ENCODE measurements at regions not wholly inside any gene's neighbourhood (a gene's known extent, or its start where the extent isn't known, plus 50 kb on each side); places are given as distances from the start of the nearest gene placed in this dataset.

DNA sequence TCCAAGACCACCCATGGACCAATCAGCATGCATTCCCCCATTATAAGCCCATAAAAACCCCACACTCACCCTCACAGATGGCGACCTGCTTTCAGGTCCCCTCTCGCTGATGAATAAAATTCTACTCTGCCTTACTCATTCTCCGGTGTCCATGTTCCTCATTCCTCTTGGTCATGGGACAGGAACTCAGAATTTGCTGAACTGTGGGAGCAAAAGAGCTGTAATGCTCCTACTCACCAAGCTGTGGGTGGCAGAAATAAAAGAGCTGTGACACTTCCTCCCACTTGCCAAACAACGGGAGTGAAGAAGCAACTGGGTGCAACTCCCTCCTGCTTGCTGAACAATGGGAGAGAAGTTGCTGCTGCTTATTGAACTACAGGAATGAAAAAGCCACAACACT, 168.5 kb upstream of the PCDH18 start:
- TF ChIP-seq, protein P1, sequence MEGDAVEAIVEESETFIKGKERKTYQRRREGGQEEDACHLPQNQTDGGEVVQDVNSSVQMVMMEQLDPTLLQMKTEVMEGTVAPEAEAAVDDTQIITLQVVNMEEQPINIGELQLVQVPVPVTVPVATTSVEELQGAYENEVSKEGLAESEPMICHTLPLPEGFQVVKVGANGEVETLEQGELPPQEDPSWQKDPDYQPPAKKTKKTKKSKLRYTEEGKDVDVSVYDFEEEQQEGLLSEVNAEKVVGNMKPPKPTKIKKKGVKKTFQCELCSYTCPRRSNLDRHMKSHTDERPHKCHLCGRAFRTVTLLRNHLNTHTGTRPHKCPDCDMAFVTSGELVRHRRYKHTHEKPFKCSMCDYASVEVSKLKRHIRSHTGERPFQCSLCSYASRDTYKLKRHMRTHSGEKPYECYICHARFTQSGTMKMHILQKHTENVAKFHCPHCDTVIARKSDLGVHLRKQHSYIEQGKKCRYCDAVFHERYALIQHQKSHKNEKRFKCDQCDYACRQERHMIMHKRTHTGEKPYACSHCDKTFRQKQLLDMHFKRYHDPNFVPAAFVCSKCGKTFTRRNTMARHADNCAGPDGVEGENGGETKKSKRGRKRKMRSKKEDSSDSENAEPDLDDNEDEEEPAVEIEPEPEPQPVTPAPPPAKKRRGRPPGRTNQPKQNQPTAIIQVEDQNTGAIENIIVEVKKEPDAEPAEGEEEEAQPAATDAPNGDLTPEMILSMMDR (IDR thresholded peaks at IDR 0.05) = no peak
- no peak for TF ChIP-seq POLR2A (IDR thresholded peaks at IDR 0.05)
- no peak for TF ChIP-seq EP300 (IDR thresholded peaks at IDR 0.05)

All from upper lobe of left lung (tissue), 4 donors.